Right atrium auricular region (tissue), 2 donors: ENCODE measurements at regions not wholly inside any gene's neighbourhood (a gene's known extent, or its start where the extent isn't known, plus 50 kb on each side); places are given as distances from the start of the nearest gene placed in this dataset.

Experiments used
- DNase-seq: peaks from one replicate; pipeline ENCODE4 v3.0.0-alpha.2; 2019; ENCODE audit warnings: low spot score
- H3K27ac ChIP-seq, 2 donors: fragments of 200-600 bp; sonication (generic); 1 replicate in 1 of 2; 2 replicates in 1 of 2; pipeline ENCODE4 v1.5.1; 2016 to 2019
- H3K27me3 ChIP-seq, 2 donors: fragments of 200-600 bp; sonication (generic); one replicate each; pipeline versions ENCODE4 v1.5.1 to v1.6.0; 2017 to 2019
- H3K36me3 ChIP-seq: fragments of 200-600 bp; sonication (generic); one replicate; pipeline ENCODE4 v1.5.1; 2016
- H3K4me1 ChIP-seq, 2 donors: fragments of 200-600 bp; sonication (generic); one replicate each; pipeline versions ENCODE4 v1.5.1 to v1.6.0; 2017 to 2019
- H3K4me3 ChIP-seq, 2 donors: fragments of 200-600 bp; sonication (generic); 1 replicate in 1 of 2; 2 replicates in 1 of 2; pipeline ENCODE4 v1.5.1; 2017 to 2019; ENCODE audit warnings: mild to moderate bottlenecking in 1 of 2, moderate library complexity in 1 of 2
- H3K9me3 ChIP-seq, 2 donors: fragments of 200-600 bp; sonication (generic); one replicate each; pipeline ENCODE4 v1.5.1; 2019
- TF ChIP-seq, protein P1 (sequence below), 2 donors: fragments of 200-600 bp; sonication (generic); IDR thresholded peaks; one replicate each; pipeline ENCODE4 v1.5.1; 2019; ENCODE audit warnings: antibody characterized with exemption in 2 of 2

DNA sequence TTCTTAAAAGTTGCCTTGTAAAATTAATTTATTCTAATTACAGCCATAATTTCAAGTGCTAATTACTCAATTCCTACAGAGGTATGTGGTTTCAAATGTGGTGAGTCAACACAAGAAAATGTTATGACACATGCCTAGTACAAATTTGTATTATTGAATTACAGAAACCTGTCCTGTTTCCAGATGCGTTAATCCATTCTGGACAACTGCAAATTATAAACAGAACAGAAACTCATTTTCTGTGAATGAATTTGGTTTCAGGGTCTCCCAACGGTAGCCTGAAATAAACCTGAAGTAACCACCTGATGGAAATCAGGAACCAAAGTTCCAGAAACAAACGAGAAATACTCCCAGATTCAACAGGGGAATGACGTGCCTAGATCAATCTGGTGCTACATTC, 328.6 kb upstream of the F9 start:
- Histone ChIP-seq H3K27ac (no peak overlapping the region), H3K4me3 (no peak overlapping the region), H3K27me3 (peaks cover 0 to 2% of the 10 kb centered on the region in 2 donors), H3K9me3 (no peaks in the 10 kb centered on the region), H3K4me1 (peaks cover 0 to 6% of the 10 kb centered on the region in 2 donors), H3K36me3 (no peaks in the 10 kb centered on the region)
- TF ChIP-seq, protein P1, sequence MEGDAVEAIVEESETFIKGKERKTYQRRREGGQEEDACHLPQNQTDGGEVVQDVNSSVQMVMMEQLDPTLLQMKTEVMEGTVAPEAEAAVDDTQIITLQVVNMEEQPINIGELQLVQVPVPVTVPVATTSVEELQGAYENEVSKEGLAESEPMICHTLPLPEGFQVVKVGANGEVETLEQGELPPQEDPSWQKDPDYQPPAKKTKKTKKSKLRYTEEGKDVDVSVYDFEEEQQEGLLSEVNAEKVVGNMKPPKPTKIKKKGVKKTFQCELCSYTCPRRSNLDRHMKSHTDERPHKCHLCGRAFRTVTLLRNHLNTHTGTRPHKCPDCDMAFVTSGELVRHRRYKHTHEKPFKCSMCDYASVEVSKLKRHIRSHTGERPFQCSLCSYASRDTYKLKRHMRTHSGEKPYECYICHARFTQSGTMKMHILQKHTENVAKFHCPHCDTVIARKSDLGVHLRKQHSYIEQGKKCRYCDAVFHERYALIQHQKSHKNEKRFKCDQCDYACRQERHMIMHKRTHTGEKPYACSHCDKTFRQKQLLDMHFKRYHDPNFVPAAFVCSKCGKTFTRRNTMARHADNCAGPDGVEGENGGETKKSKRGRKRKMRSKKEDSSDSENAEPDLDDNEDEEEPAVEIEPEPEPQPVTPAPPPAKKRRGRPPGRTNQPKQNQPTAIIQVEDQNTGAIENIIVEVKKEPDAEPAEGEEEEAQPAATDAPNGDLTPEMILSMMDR (IDR thresholded peaks at IDR 0.05): no peak
- DNase-seq: no peak

DNA sequence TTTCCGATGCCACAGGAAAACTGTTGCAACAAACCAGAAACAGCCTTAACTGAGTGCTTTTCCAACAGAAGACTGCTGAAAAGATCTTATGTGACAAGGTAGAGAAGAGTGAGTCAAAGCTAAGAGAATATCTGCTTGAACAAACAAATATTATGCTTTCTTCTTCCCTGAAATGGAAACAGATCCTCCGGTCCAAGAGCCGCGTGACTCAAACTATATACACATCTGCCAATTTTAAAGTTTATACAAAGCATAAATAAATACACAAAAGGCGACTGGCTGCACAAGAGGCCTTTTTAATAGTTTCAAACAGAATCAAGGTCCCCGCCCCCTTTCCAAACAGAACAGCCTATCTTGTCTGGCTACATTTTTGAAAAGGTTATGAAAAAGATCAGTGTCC, 329.7 kb upstream of the F9 start:
- no peak overlapping the region for H3K4me3 ChIP-seq
- TF ChIP-seq, protein P1 (IDR thresholded peaks at IDR 0.05): no peak
- no peaks in the 10 kb centered on the region for H3K9me3 ChIP-seq
- no peak overlapping the region for H3K27ac ChIP-seq
- peaks cover 0 to 6% of the 10 kb centered on the region in 2 donors for H3K4me1 ChIP-seq
- peaks cover 0 to 2% of the 10 kb centered on the region in 2 donors for H3K27me3 ChIP-seq
- H3K36me3 ChIP-seq: no peaks in the 10 kb centered on the region
- no peak for DNase-seq

DNA sequence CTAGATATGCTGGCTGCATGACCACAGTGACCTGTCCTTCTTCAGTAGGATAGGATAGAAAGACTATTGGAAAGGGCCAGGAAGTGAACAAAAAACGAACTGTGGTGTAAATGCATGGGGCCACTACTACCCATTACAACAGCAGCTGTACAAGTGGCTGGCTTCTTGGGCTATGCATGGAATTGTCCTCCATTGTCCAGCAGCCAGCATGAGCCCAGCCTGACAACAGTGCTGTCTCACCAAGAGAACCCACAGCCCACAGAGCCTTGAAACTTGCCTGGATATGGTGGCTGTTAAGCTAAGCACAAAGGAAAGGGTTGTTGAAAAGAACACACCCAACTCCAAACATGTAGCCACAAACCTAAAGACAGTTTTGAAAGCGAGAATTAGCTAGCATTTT, 330.2 kb upstream of the F9 start:
- no peak for DNase-seq
- Histone ChIP-seq H3K4me1 (peaks cover 0 to 5% of the 10 kb centered on the region in 2 donors), H3K9me3 (no peaks in the 10 kb centered on the region), H3K27ac (no peak overlapping the region), H3K36me3 (no peaks in the 10 kb centered on the region), H3K4me3 (no peak overlapping the region), H3K27me3 (peaks cover 0 to 2% of the 10 kb centered on the region in 2 donors)
- TF ChIP-seq, protein P1 (IDR thresholded peaks at IDR 0.05): no peak

DNA sequence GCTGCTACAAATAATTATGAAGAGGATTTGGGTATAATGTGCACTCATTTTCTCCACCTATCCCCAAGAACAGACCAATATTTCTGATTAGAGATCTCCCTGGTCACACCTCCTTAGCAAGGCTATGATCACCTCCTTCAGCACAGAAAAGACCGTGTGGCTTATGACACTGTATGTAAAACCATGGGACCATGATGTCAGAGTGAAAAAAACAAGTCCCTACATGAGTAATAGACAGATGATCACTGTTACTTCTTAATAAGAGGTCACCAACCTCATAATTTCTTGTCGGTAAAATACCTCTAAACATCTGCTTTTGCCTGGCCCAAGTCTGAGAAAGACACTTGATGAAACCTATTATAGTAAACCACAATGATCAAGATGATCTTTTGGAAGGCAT, 330.6 kb upstream of the F9 start:
- no peak for DNase-seq
- Histone ChIP-seq H3K27ac (no peak overlapping the region), H3K9me3 (no peaks in the 10 kb centered on the region)

DNA sequence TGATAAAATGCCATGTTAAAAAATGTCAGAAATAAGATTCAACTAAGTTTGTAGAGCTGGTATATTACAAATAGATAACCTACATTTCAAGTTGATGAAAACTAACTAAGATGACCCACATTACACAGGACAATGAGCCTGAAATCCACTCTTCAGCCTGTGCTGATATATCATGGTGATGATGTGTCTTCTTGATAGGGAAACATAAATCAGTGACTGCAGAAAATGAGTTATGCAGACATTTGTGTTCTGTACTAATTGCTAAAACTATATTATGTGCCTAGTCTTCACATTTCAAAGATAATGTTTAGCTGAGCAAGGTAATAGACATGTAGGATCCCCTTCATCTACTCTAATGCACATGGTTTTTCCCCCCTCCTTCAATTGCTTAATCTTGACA, 331.6 kb upstream of the F9 start:
- Histone ChIP-seq H3K9me3 (no peaks in the 10 kb centered on the region), H3K27me3 (peaks cover 0 to 2% of the 10 kb centered on the region in 2 donors), H3K4me1 (no peaks in the 10 kb centered on the region), H3K4me3 (no peak overlapping the region), H3K27ac (no peak overlapping the region), H3K36me3 (no peaks in the 10 kb centered on the region)
- TF ChIP-seq, protein P1 (IDR thresholded peaks at IDR 0.05): no peak
- DNase-seq: no peak

More for the DNA sequence above, 330.6 kb upstream of the F9 start:
- peaks cover 0 to under 1% of the 10 kb centered on the region in 2 donors for H3K4me1 ChIP-seq
- H3K36me3 ChIP-seq: no peaks in the 10 kb centered on the region
- peaks cover 0 to 2% of the 10 kb centered on the region in 2 donors for H3K27me3 ChIP-seq
- H3K4me3 ChIP-seq: no peak overlapping the region
- TF ChIP-seq, protein P1 (IDR thresholded peaks at IDR 0.05): no peak

DNA sequence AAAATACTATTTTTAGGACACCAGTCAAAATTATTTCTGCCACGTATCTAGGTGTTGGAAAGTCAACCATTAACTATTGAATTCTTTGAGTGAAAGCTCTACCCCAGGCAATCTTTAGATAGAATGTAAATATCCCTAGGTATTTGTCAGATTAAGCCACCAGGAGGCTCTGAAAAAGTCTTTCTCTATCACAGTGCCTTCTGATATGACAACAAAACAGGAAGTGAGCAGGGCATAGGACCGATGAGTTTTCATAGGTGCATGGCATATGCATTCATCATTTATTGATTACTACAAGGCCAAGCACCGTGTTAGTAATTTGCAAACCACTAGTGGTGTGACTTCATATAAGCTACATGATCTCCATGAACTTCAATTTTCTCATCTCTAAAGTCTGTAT, 333.6 kb upstream of the F9 start:
- H3K9me3 ChIP-seq: no peaks in the 10 kb centered on the region
- H3K27ac ChIP-seq: no peak overlapping the region
- TF ChIP-seq, protein P1 (IDR thresholded peaks at IDR 0.05): no peak
- H3K27me3 ChIP-seq: peaks cover 0 to 2% of the 10 kb centered on the region in 2 donors
- H3K4me1 ChIP-seq: no peaks in the 10 kb centered on the region
- no peak for DNase-seq
- no peak overlapping the region for H3K4me3 ChIP-seq
- H3K36me3 ChIP-seq: no peaks in the 10 kb centered on the region
